GM19397 (cell line): ENCODE measurements at regions not wholly inside any gene's neighbourhood (a gene's known extent, or its start where the extent isn't known, plus 50 kb on each side); places are given as distances from the start of the nearest gene placed in this dataset.
A peak's percentile ranks its signal among the peaks of the same experiment; 100 is the strongest.

ENCODE experiments used
- ATAC-seq: cut with Tn5 transposase; IDR thresholded peaks from one replicate; pipeline ENCODE4 v1.9.1; 2021; ENCODE audit warnings: mild to moderate bottlenecking, moderate library complexity; ENCODE audit not compliant: unreplicated experiment

GRCh38 chr12:127075981-127076380 is 1191.0 kb upstream of the TMEM132C start:
- no peak for ATAC-seq

- no peak for ATAC-seq
These were observed 1189.5 kb upstream of the TMEM132C start for GRCh38 chr12:127077262-127078045.

GRCh38 chr12:127078577-127079350 is 1188.2 kb upstream of the TMEM132C start:
- ATAC-seq: no peak

GRCh38 chr12:127079636-127080035 is 1187.3 kb upstream of the TMEM132C start:
- ATAC-seq: no peak

- no peak for ATAC-seq
These were observed 1185.9 kb upstream of the TMEM132C start for GRCh38 chr12:127081058-127081457.

GRCh38 chr12:127083008-127083949 is 1183.7 kb upstream of the TMEM132C start:
- peak; percentile 97 for ATAC-seq

GRCh38 chr12:127101076-127101475 is 1165.9 kb upstream of the TMEM132C start:
- ATAC-seq: no peak

- ATAC-seq: no peak
These were observed 1160.9 kb upstream of the TMEM132C start for GRCh38 chr12:127106041-127106440.

- ATAC-seq: no peak
These were observed 1160.3 kb upstream of the TMEM132C start for GRCh38 chr12:127106697-127107096.

GRCh38 chr12:127107744-127108143 is 1159.2 kb upstream of the TMEM132C start:
- ATAC-seq: no peak

GRCh38 chr12:127108360-127109215 is 1158.4 kb upstream of the TMEM132C start:
- ATAC-seq: peak; percentile 89

- no peak for ATAC-seq
These were observed 1153.0 kb upstream of the TMEM132C start for GRCh38 chr12:127113945-127114344.

- no peak for ATAC-seq
These were observed 1151.4 kb upstream of the TMEM132C start for GRCh38 chr12:127115468-127116035.

- no peak for ATAC-seq
These were observed 1148.7 kb upstream of the TMEM132C start for GRCh38 chr12:127118251-127118650.

GRCh38 chr12:127119600-127120140 is 1147.3 kb upstream of the TMEM132C start:
- ATAC-seq: no peak

GRCh38 chr12:127120851-127121250 is 1146.1 kb upstream of the TMEM132C start:
- ATAC-seq: no peak

- no peak for ATAC-seq
These were observed 1145.4 kb upstream of the TMEM132C start for GRCh38 chr12:127121494-127122084.

GRCh38 chr12:127125607-127126259 is 1141.2 kb upstream of the TMEM132C start:
- ATAC-seq: peak; percentile 94

GRCh38 chr12:127126260-127126628 is 1140.7 kb upstream of the TMEM132C start:
- no peak for ATAC-seq
